GDM1 (cell line): ENCODE measurements at regions not wholly inside any gene's neighbourhood (a gene's known extent, or its start where the extent isn't known, plus 50 kb on each side); places are given as distances from the start of the nearest gene placed in this dataset.
"Not testable (repeated sequence)": the region's sequence is repeated elsewhere in the genome, so short reads cannot be mapped to it uniquely, and the experiment has no call there.

Experiments used
- DNase-seq: peaks from one replicate; lab custom pipeline; 2025; lab: John Stamatoyannopoulos, UW

DNA sequence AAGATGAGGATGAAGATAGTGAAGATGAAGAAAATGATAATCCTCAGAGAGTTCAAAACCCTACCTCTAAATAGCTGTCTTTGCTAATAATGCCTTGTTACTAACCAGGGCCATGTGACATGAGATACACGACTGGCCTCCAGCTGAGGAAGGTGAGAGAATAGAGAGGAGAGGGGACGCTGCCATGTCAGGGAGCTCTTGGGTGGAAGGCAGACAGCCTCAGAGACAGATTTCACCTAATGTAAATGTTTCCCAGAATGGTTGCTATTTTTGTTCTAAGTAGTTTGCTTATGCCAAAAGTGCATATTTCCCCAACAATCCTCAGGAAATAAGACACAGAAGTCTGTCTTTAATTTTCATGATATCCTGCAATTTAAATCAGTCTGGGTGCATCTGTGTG is 138.4 kb downstream of the ELOVL4 start:
- no peak for DNase-seq

DNA sequence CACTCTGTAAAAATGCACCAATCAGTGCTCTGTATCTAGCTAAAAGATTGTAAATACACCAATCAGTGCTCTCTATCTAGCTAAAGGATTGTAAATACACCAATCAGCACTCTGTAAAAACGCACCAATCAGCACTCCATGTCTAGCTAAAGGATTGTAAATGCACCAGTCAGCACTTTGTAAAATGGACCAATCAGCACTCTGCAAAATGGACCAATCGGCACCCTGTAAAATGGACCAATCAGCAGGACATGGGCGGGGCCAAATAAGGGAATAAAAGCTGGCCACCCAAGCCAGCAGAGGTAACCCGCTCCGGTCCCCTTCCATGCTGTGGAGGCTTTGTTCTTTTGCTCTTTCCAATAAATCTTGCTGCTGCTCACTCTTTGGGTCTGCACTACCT is 140.7 kb downstream of the ELOVL4 start:
- DNase-seq, result not testable (repeated sequence)

GRCh38 chr6:79804732-79805131 is 142.6 kb downstream of the ELOVL4 start:
- DNase-seq, result no peak

DNA sequence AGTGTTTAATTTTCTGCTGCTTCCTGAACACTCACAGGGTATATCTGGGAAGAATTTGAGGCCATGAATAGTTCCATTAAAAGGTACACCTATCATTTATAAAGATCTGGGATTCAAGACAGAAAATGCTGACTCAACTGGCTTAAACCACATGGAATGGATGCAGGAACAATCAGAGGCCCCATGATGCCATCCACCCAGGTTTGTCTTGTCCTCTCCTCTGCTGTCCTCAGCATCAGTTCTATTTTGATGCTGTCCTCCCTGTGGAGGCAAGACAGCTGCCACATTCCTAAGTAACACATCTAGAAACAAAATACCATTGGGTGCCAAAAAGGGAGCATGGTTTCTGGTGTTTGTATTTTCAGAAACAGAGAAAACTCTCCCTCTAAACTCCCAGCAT is 143.4 kb downstream of the ELOVL4 start:
- DNase-seq, result no peak

DNA sequence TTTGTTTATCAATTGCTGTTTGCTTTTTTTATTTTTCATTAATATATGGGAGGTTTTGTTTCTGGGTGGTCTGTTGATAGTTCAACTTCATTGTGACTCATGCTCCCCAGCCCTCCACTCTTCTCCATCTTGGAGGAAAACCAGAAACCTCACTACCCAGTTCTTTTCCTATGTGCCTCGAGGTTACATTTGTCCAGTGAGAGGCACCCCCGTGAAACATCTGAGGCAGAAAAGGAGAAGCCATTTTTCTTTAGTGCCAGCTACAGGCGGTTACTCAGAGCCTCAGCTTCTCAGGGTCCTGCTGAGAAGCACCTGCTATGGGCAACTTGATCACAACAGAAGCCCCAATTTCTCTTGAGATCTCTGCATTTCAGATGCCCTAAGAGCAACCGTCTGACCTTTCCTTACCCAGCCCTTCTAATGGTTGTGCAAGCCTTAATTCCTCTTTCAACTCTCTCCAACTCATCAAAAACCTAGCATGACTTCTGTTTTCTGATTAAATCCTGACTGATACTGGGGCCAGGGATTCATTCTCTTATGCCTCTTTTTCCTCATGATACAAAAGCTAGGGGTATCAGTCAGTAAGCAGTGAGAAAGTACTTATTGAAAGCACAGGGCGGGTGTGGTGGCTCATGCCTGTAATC is 144.6 kb downstream of the ELOVL4 start:
- DNase-seq, result no peak

DNA sequence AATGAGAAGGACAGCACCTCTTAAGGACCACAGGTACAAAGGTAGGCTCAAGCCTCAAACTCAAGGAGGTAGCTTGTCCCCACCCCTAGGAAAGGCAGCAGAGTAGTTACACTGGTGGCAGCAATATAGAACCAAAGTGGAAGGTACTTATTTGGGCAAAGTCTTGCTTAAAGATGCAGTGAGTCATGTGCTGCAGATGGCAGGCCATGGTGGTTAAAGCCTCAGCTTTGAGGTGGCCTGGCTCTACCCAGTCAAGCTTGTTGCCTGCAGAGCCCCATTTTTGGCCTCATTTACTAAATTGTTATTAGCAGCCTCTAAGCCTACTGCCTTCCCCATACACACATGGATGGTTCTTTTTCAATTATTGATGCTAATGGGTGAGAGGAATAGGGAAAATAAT is 146.0 kb downstream of the ELOVL4 start:
- no peak for DNase-seq

- no peak for DNase-seq
Observed at GRCh38 chr6:79798841-79799240, 148.5 kb downstream of the ELOVL4 start.

- no peak for DNase-seq
Observed at GRCh38 chr6:79797912-79798311, 149.4 kb downstream of the ELOVL4 start.

- no peak for DNase-seq
Observed at GRCh38 chr6:79797163-79797764, 150.1 kb downstream of the ELOVL4 start.

DNA sequence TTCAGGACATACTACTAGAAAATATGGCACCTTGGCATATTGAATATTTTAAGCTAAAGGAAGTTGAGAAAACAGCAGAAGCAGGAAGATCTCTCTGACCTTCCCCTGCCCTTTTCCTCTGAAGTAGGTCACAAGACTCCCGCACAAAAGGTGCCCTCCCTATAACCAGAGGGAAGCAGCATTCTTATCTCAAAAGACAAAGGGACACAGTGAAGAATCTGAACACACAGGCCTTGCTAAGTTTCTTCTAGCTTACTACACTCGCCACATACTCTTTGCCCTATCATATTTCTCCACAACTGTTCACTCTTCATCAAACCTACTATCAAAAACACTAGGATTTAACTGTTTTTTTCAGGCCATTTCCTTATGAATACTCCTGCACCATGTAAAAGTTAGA is 151.2 kb downstream of the ELOVL4 start:
- DNase-seq, result no peak

DNA sequence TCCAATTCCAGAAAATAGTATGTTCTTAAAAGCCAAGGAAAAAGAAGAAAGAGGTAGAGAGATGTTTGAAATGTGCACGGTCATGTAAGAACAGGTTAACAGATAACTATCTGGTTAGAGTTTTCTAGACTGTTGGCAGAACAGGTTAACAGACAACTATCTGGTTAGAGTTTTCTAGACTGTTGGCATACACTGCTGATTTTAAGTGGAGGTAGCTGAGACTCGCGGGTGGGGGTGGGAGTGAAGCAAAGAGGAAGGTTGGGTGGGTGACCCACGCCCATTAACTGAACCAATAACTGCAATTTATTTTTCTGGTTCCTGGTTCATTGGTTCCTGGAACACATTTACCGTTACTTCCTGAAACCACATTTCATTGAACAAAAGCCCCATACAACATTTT is 157.5 kb downstream of the ELOVL4 start:
- no peak for DNase-seq

DNA sequence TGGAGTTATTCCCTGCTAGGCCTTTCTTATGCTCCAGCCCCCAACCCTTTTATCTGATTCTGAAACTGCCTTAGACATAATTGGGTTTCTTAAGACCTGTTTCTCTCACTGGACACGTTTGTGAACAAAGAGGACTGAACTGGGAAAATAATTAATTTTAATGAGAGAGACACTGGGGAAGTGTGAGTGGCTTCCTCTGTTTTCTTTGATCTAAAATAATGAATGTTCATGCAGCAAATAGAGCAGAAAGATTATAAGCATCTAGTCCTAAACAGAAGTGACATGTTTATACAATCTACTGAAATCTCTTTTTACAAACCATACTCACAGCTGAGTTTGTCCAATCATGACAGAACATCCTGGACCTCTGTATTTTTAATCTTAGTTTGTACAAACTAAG is 157.6 kb downstream of the SH3BGRL2 start:
- no peak for DNase-seq

DNA sequence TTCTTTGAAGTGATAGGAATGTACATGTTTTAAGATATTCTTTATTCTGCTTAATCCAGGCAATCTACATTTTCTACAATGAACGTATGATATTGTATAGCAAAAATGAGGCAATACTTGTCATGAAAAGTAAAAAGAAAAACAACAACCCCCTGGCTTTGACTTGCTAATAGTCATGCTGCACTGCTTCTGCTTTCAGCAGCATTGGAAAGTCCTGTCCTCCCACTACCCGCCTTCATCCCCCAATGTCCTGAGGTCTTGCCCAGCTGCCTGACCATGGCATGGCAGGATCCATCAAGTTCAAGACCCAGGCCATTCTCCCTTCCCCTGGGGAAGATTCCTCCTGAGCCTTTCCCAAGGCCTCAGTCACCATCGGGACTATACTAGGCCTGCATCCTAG is 156.5 kb downstream of the SH3BGRL2 start:
- no peak for DNase-seq

DNA sequence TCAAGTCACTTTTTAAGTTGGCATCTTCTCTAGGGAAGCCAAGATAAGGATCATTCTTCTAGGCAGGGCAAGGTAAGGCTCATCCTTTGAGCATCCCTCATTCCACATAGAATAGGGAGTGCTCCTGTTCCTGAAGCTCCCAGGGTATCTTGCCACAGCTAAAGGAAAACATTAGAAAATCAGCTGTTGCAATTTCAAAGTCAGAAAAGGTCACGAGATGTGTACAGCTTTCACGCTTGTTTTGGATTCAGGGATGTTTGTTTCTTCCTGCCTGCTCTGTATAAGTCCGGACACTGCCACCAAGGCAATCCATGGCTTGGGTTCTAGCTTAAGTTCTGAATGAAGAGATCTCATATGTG is 153.2 kb downstream of the SH3BGRL2 start:
- no peak for DNase-seq

DNA sequence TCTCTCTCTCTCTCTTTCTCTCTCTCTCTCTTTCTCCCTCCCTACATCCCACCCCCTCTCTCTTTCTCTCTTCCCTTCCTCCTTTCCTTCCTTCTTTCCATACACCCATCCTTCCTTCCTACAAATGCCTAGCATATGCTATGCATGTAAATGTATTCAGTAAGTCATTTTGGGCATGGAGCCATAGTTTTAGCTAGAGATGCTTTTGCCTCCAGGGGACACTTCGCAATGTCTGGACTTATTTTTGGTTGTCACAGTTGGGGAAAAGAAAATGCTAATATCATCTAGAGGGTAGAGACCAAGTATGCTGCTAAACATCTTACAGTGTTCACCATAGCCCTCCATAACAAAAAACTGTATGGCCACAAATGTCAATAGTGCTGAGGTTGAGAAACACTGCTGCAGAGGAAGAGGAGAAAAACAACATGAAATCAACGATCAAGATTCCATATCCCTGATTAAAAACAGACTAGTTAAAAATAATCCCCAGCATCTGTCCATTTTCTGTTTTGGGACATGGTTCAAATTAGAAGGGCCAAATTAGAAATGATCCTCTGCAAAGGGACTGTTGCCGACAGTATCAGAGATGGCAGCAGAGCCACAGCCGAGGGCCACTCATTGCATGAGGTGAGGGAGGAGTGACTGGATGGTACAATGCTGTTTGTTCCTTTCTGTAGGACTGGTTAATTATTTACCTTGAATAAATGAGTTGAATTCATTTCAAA is 152.7 kb downstream of the SH3BGRL2 start:
- DNase-seq, result no peak

DNA sequence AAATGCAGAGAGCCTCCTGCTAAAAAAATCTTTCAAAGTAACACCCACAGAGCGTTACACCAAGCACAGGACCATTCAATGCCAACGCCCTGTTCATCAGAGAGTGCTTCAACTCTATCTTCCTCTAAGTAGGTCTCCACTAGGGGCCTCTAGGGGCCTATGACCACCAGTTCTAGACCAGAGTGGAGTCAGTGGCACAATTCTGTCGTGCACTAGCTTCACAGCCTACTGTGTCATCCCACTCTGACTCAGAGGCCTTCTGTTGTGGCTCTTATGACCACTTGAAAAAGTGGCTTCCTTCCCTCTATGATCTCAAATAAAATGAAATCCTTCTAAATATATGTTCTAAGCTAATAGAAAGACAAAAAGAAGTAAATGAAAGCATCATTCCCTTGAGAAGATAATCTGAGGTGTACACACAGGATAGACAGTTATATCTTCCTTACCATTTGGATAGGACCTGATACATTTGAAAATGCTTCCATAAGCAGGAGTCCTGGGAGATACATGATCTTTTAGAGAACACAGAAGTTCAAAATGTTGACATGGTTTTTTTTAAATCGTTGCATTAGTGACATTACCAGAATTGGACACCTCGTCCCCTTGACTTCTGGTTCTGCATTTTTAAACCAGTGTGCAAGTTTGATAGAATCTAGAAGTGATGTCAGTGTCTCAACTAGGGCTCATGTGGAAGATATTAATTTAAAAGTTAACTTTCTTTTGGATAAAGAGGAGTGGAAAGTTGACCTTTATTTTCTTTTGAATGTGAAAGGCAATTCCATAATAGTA is 151.9 kb downstream of the SH3BGRL2 start:
- no peak for DNase-seq

DNA sequence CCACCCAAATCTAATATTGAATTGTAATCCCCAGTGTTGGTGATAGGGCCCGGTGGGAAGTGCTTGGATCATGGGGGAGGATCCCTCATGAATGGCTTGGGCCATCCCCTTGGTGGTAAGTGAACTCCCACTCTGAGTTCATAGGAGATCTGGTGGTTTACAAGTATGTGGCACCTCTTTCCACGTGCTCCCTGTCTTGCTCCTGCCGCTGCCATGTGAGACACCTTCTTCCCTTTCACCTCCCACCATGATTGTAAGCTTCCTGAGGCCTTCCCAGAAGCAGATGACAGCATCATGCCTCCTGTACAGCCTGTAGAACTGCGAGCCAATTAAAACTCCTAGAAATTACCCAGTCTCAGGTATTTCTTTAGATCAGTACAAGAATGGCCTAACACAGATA is 150.8 kb downstream of the SH3BGRL2 start:
- no peak for DNase-seq

DNA sequence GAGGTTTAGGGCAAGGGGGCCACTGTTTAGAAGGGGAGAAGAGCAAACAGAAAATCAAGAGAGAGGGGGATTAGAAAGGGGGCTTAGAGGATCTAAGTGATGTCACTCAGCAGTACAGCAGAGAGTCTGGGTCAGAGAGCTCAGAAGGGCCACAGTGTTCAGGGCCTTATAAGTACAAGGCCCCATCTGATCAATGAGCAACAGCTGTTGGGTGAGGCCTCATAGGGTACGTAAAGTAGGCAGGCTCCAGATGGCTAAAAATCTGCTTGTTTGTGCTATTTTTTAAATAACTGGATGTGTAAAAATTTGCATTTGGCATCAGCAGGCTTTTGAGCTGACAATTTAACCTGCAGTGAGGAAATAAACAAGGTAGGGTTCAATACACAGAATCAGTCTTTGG is 149.8 kb downstream of the SH3BGRL2 start:
- DNase-seq, result no peak

GRCh38 chr6:79778816-79779215 is 147.7 kb downstream of the SH3BGRL2 start:
- DNase-seq, result no peak

GRCh38 chr6:79777713-79778579 is 146.8 kb downstream of the SH3BGRL2 start:
- peak; percentile 49 for DNase-seq

DNA sequence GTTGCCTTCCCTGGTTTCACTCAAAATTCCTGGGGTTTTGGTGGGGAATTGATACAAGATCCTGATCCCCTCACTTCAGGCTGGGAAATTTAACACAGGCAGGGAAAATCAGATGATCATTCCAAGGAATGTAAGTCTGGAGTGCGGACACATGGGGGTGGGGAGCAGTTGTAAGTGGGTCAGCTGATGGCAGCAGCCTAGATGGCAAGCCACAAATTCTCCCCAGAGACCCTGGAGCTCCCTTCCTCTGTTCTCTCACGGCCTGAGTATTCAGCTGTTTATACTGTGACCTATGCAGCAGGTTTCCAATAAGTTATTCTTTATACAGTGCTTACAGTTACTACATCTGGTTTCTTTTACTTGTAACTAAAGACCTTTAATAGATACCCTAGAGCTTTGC is 144.9 kb downstream of the SH3BGRL2 start:
- no peak for DNase-seq

GRCh38 chr6:79775222-79775621 is 144.1 kb downstream of the SH3BGRL2 start:
- no peak for DNase-seq
